ENCODE measurements at regions not wholly inside any gene's neighbourhood (a gene's known extent, or its start where the extent isn't known, plus 50 kb on each side); places are given as distances from the start of the nearest gene placed in this dataset.

DNA sequence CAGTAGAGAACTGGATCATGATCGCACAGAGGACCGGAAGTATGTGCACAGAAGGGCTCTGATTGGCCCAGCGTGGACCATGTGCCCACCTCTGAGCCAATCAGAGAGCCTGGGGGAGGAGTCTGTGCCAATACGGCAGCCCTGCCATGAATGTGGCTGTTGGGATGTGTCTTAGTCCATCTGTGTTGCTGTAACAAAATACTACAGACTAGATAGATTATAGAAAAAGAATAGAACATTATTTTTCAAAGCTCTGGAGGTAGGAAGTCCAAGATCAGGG is 132.0 kb downstream of the NDUFA10 start:
- Mint-ChIP-seq H3K9me3 (peaks cover 3% of the 10 kb centered on the region), H3K4me3 (no peak overlapping the region), H3K27ac (no peak overlapping the region), H3K27me3 (ENCODE audit: low read depth) (peaks cover 20% of the 10 kb centered on the region), H3K4me1 (peaks cover 11% of the 10 kb centered on the region), H3K36me3 (ENCODE audit: low read depth) (no peaks in the 10 kb centered on the region)
- no peak for TF ChIP-seq CTCF (IDR thresholded peaks at IDR 0.05; ENCODE audit: unreplicated experiment in 3 of 3)

- Mint-ChIP-seq H3K27me3 (ENCODE audit: low read depth) (peaks cover 23% of the 10 kb centered on the region), H3K36me3 (ENCODE audit: low read depth) (no peaks in the 10 kb centered on the region), H3K27ac (no peak overlapping the region), H3K4me1 (peaks cover 11% of the 10 kb centered on the region), H3K4me3 (no peak overlapping the region), H3K9me3 (peaks cover 3% of the 10 kb centered on the region)
- no peak for TF ChIP-seq CTCF (IDR thresholded peaks at IDR 0.05; ENCODE audit: unreplicated experiment in 3 of 3)
Observed at GRCh38 chr2:239892441-239893235, 132.5 kb downstream of the NDUFA10 start.

GRCh38 chr2:239891698-239892097 is 133.4 kb downstream of the NDUFA10 start:
- Mint-ChIP-seq H3K27ac (no peak overlapping the region), H3K9me3 (peaks cover 5% of the 10 kb centered on the region), H3K36me3 (ENCODE audit: low read depth) (no peaks in the 10 kb centered on the region), H3K4me3 (no peak overlapping the region), H3K4me1 (peaks cover 11% of the 10 kb centered on the region), H3K27me3 (ENCODE audit: low read depth) (peaks cover 23% of the 10 kb centered on the region)
- no peak for TF ChIP-seq CTCF (IDR thresholded peaks at IDR 0.05; ENCODE audit: unreplicated experiment in 3 of 3)

DNA sequence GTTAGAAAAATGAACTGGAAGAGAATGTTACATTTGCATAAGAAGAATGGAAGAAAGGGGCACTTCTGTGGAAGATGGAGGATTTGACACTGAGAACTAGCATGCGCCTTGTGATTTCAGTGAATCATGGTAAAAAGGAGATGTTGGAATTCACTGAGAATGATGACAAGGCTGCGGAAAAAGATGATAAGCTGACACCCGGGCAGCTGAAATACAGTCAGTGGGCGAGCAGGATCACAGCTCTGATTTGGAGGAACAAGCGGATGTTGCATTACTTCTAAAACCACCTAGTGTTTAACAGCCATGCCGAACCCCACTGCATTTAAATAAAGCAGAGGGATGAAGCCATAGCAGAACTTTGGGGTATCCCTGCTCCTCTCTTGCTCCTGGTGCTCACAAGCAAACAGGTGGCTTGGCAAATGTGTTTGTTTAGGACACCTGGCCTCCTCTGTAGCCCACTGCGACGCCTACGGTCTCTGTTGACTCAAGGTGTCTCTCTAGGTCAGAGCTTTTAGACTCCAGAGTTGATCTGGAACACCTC is 134.9 kb downstream of the NDUFA10 start:
- TF ChIP-seq CTCF (IDR thresholded peaks at IDR 0.05; ENCODE audit: unreplicated experiment in 3 of 3) = no peak
- H3K9me3 Mint-ChIP-seq = peaks cover 17% of the 10 kb centered on the region
- H3K4me3 Mint-ChIP-seq = no peak overlapping the region

DNA sequence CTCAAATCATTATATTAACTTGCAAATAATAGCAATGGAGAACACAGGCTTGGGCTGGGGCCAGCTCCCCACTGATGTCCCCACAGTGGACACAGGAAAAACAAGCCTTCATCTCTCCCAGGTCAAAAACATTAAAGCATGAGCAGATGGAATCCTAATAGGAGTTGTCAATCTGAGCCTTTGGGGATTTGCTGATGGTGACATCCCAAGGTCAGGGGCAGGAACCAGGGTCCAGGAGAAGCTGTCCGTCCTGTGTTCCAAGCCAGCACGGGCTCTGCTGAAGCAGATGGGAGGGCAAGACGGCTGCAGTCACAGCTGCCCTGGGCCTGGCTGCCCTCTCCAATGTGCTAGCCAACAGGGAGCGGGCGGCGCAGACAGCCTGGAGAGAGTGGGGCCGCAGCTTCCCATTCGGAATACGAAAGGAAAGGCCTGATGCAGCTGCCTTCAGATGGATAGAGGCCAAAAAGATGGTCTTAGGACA is 135.5 kb downstream of the NDUFA10 start:
- H3K27me3 Mint-ChIP-seq (ENCODE audit: low read depth) = peaks cover 22% of the 10 kb centered on the region
- H3K36me3 Mint-ChIP-seq (ENCODE audit: low read depth) = peaks cover 4% of the 10 kb centered on the region
- TF ChIP-seq CTCF (IDR thresholded peaks at IDR 0.05; ENCODE audit: unreplicated experiment in 3 of 3) = no peak
- H3K4me1 Mint-ChIP-seq = peaks cover 11% of the 10 kb centered on the region
- H3K4me3 Mint-ChIP-seq = no peak overlapping the region
- H3K27ac Mint-ChIP-seq = no peak overlapping the region
- H3K9me3 Mint-ChIP-seq = peaks cover 23% of the 10 kb centered on the region

More for the DNA sequence above, 134.9 kb downstream of the NDUFA10 start:
- peaks cover 4% of the 10 kb centered on the region for H3K36me3 Mint-ChIP-seq (ENCODE audit: low read depth)
- peaks cover 11% of the 10 kb centered on the region for H3K4me1 Mint-ChIP-seq
- H3K27ac Mint-ChIP-seq = no peak overlapping the region
- peaks cover 23% of the 10 kb centered on the region for H3K27me3 Mint-ChIP-seq (ENCODE audit: low read depth)

GRCh38 chr2:239887604-239888003 is 137.5 kb downstream of the NDUFA10 start:
- peaks cover 4% of the 10 kb centered on the region for H3K36me3 Mint-ChIP-seq (ENCODE audit: low read depth)
- peaks cover 11% of the 10 kb centered on the region for H3K27me3 Mint-ChIP-seq (ENCODE audit: low read depth)
- H3K4me1 Mint-ChIP-seq = peaks cover 11% of the 10 kb centered on the region
- TF ChIP-seq CTCF (IDR thresholded peaks at IDR 0.05; ENCODE audit: unreplicated experiment in 3 of 3) = no peak
- H3K4me3 Mint-ChIP-seq = no peak overlapping the region
- H3K27ac Mint-ChIP-seq = no peak overlapping the region
- H3K9me3 Mint-ChIP-seq = peaks cover 35% of the 10 kb centered on the region

Data from nephron (organoid).